ENCODE measurements at regions not wholly inside any gene's neighbourhood (a gene's known extent, or its start where the extent isn't known, plus 50 kb on each side); places are given as distances from the start of the nearest gene placed in this dataset.

GRCh38 chr1:239288820-239289554 lies 97.4 kb upstream of the CHRM3 start:
- no peak overlapping the region for H3K4me3 ChIP-seq (ENCODE audit: low read depth, low read length)
- no peak for DNase-seq (ENCODE audit: low read depth)
- TF ChIP-seq CTCF (IDR thresholded peaks at IDR 0.05; ENCODE audit: low read depth, low read length, missing control alignments): no peak

GRCh38 chr1:239287296-239287695 lies 99.1 kb upstream of the CHRM3 start:
- no peak overlapping the region for H3K4me3 ChIP-seq (ENCODE audit: low read depth, low read length)
- no peak for TF ChIP-seq CTCF (IDR thresholded peaks at IDR 0.05; ENCODE audit: low read depth, low read length, missing control alignments)
- DNase-seq (ENCODE audit: low read depth): no peak

- no peak overlapping the region for H3K4me3 ChIP-seq (ENCODE audit: low read depth, low read length)
- TF ChIP-seq CTCF (IDR thresholded peaks at IDR 0.05; ENCODE audit: low read depth, low read length, missing control alignments): no peak
- DNase-seq (ENCODE audit: low read depth): no peak
These were observed 103.2 kb upstream of the CHRM3 start for GRCh38 chr1:239283216-239283615.

GRCh38 chr1:239282411-239282810 lies 104.0 kb upstream of the CHRM3 start:
- no peak for DNase-seq (ENCODE audit: low read depth)
- TF ChIP-seq CTCF (IDR thresholded peaks at IDR 0.05; ENCODE audit: low read depth, low read length, missing control alignments): no peak
- H3K4me3 ChIP-seq (ENCODE audit: low read depth, low read length): no peak overlapping the region

GRCh38 chr1:239276051-239276450 lies 110.3 kb upstream of the CHRM3 start:
- no peak overlapping the region for H3K4me3 ChIP-seq (ENCODE audit: low read depth, low read length)
- no peak for DNase-seq (ENCODE audit: low read depth)
- TF ChIP-seq CTCF (IDR thresholded peaks at IDR 0.05; ENCODE audit: low read depth, low read length, missing control alignments): no peak

GRCh38 chr1:239274242-239274830 lies 112.0 kb upstream of the CHRM3 start:
- H3K4me3 ChIP-seq (ENCODE audit: low read depth, low read length): no peak overlapping the region
- TF ChIP-seq CTCF (IDR thresholded peaks at IDR 0.05; ENCODE audit: low read depth, low read length, missing control alignments): no peak
- DNase-seq (ENCODE audit: low read depth): no peak

GRCh38 chr1:239270509-239270908 lies 115.9 kb upstream of the CHRM3 start:
- H3K4me3 ChIP-seq (ENCODE audit: low read depth, low read length): no peak overlapping the region
- TF ChIP-seq CTCF (IDR thresholded peaks at IDR 0.05; ENCODE audit: low read depth, low read length, missing control alignments): no peak
- DNase-seq (ENCODE audit: low read depth): no peak
